HS-27A (cell line): ENCODE measurements at regions not wholly inside any gene's neighbourhood (a gene's known extent, or its start where the extent isn't known, plus 50 kb on each side); places are given as distances from the start of the nearest gene placed in this dataset.

ENCODE experiments used
- DNase-seq: peaks from one replicate; pipeline ENCODE4 v3.0.0-alpha.2; 2012; ENCODE audit warnings: low read depth, missing footprints

- no peak for DNase-seq
Observed at GRCh38 chr10:106183041-106183440, 981.5 kb downstream of the SORCS1 start.

- no peak for DNase-seq
Observed at GRCh38 chr10:106182542-106182941, 982.0 kb downstream of the SORCS1 start.

GRCh38 chr10:106181501-106181900 lies 983.0 kb downstream of the SORCS1 start:
- no peak for DNase-seq

GRCh38 chr10:106179430-106179829 lies 985.1 kb downstream of the SORCS1 start:
- DNase-seq = no peak

- no peak for DNase-seq
Observed at GRCh38 chr10:106175760-106176377, 988.6 kb downstream of the SORCS1 start.

- no peak for DNase-seq
Observed at GRCh38 chr10:106173838-106174237, 990.7 kb downstream of the SORCS1 start.

GRCh38 chr10:106169241-106169640 lies 995.3 kb downstream of the SORCS1 start:
- no peak for DNase-seq

- no peak for DNase-seq
Observed at GRCh38 chr10:106167946-106168345, 996.6 kb downstream of the SORCS1 start.

GRCh38 chr10:106158241-106158640 lies 1006.3 kb downstream of the SORCS1 start:
- DNase-seq = no peak

GRCh38 chr10:106147021-106147420 lies 1017.5 kb downstream of the SORCS1 start:
- no peak for DNase-seq

- DNase-seq = no peak
Observed at GRCh38 chr10:106139915-106140314, 1024.6 kb downstream of the SORCS1 start.

- no peak for DNase-seq
Observed at GRCh38 chr10:106136175-106136574, 1028.3 kb downstream of the SORCS1 start.

- no peak for DNase-seq
Observed at GRCh38 chr10:106134326-106135000, 1030.0 kb downstream of the SORCS1 start.

GRCh38 chr10:106133451-106133850 lies 1031.1 kb downstream of the SORCS1 start:
- DNase-seq = no peak

GRCh38 chr10:106132956-106133355 lies 1031.5 kb downstream of the SORCS1 start:
- no peak for DNase-seq

GRCh38 chr10:106114656-106115186 lies 1049.8 kb downstream of the SORCS1 start:
- no peak for DNase-seq

- no peak for DNase-seq
Observed at GRCh38 chr10:106111246-106111645, 1053.3 kb downstream of the SORCS1 start.

GRCh38 chr10:106107706-106108105 lies 1056.8 kb downstream of the SORCS1 start:
- DNase-seq = no peak

GRCh38 chr10:106106114-106106513 lies 1058.4 kb downstream of the SORCS1 start:
- DNase-seq = no peak

- no peak for DNase-seq
Observed at GRCh38 chr10:106089855-106090254, 1074.7 kb downstream of the SORCS1 start.

GRCh38 chr10:106086391-106086790 lies 1078.1 kb downstream of the SORCS1 start:
- no peak for DNase-seq

GRCh38 chr10:106083572-106083971 lies 1080.9 kb downstream of the SORCS1 start:
- DNase-seq = no peak

GRCh38 chr10:106082865-106083264 lies 1081.6 kb downstream of the SORCS1 start:
- no peak for DNase-seq
